Activated naive CD4-positive, alpha-beta T cell treated with anti-CD3 and anti-CD28 coated beads, Interleukin-2, amount 50 U/mL, for 24 hours (primary cell): ENCODE measurements at regions not wholly inside any gene's neighbourhood (a gene's known extent, or its start where the extent isn't known, plus 50 kb on each side); places are given as distances from the start of the nearest gene placed in this dataset.

Source experiments
- H3K27ac Mint-ChIP-seq: one replicate; pipeline ENCODE4 v1.8.0; 2021; ENCODE audit warnings: mild to moderate bottlenecking, mixed read lengths
- H3K27me3 Mint-ChIP-seq: one replicate; pipeline ENCODE4 v1.8.0; 2021; ENCODE audit warnings: mixed read lengths
- H3K36me3 Mint-ChIP-seq: one replicate; pipeline ENCODE4 v1.8.0; 2021; ENCODE audit warnings: mixed read lengths
- H3K4me1 Mint-ChIP-seq: one replicate; pipeline ENCODE4 v1.8.0; 2021; ENCODE audit warnings: mixed read lengths
- H3K4me3 Mint-ChIP-seq: one replicate; pipeline ENCODE4 v1.8.0; 2021; ENCODE audit warnings: mild to moderate bottlenecking, mixed read lengths
- H3K9me3 Mint-ChIP-seq: one replicate; pipeline ENCODE4 v1.8.0; 2021; ENCODE audit warnings: mixed read lengths

GRCh38 chr4:62250100-62250499, 1050.0 kb downstream of the ADGRL3 start:
- no peak overlapping the region for H3K27ac Mint-ChIP-seq
- no peaks in the 10 kb centered on the region for H3K27me3 Mint-ChIP-seq
- H3K9me3 Mint-ChIP-seq, result no peaks in the 10 kb centered on the region
- H3K4me3 Mint-ChIP-seq, result no peak overlapping the region
- H3K36me3 Mint-ChIP-seq, result no peaks in the 10 kb centered on the region
- no peaks in the 10 kb centered on the region for H3K4me1 Mint-ChIP-seq

- H3K4me3 Mint-ChIP-seq, result no peak overlapping the region
- no peaks in the 10 kb centered on the region for H3K36me3 Mint-ChIP-seq
- H3K9me3 Mint-ChIP-seq, result no peaks in the 10 kb centered on the region
- H3K4me1 Mint-ChIP-seq, result no peaks in the 10 kb centered on the region
- H3K27me3 Mint-ChIP-seq, result no peaks in the 10 kb centered on the region
- no peak overlapping the region for H3K27ac Mint-ChIP-seq
Observed at GRCh38 chr4:62243895-62244294, 1043.8 kb downstream of the ADGRL3 start.

- Mint-ChIP-seq H3K9me3 (peaks cover 5% of the 10 kb centered on the region), H3K4me3 (no peak overlapping the region), H3K27ac (no peak overlapping the region), H3K27me3 (no peaks in the 10 kb centered on the region), H3K36me3 (no peaks in the 10 kb centered on the region), H3K4me1 (no peaks in the 10 kb centered on the region)
Observed at GRCh38 chr4:62235911-62236310, 1035.8 kb downstream of the ADGRL3 start.

- Mint-ChIP-seq H3K9me3 (peaks cover 5% of the 10 kb centered on the region), H3K4me3 (no peak overlapping the region), H3K27ac (no peak overlapping the region), H3K27me3 (no peaks in the 10 kb centered on the region), H3K4me1 (no peaks in the 10 kb centered on the region), H3K36me3 (no peaks in the 10 kb centered on the region)
Observed at GRCh38 chr4:62232814-62233213, 1032.7 kb downstream of the ADGRL3 start.

- H3K27ac Mint-ChIP-seq, result no peak overlapping the region
- no peaks in the 10 kb centered on the region for H3K36me3 Mint-ChIP-seq
- no peaks in the 10 kb centered on the region for H3K27me3 Mint-ChIP-seq
- no peak overlapping the region for H3K4me3 Mint-ChIP-seq
- H3K9me3 Mint-ChIP-seq, result peaks cover 5% of the 10 kb centered on the region
- no peaks in the 10 kb centered on the region for H3K4me1 Mint-ChIP-seq
Observed at GRCh38 chr4:62231994-62232393, 1031.9 kb downstream of the ADGRL3 start.

- no peaks in the 10 kb centered on the region for H3K27me3 Mint-ChIP-seq
- no peak overlapping the region for H3K27ac Mint-ChIP-seq
- H3K4me3 Mint-ChIP-seq, result no peak overlapping the region
- H3K4me1 Mint-ChIP-seq, result no peaks in the 10 kb centered on the region
- H3K36me3 Mint-ChIP-seq, result no peaks in the 10 kb centered on the region
- no peaks in the 10 kb centered on the region for H3K9me3 Mint-ChIP-seq
Observed at GRCh38 chr4:62226082-62226481, 1026.0 kb downstream of the ADGRL3 start.

- H3K9me3 Mint-ChIP-seq, result no peaks in the 10 kb centered on the region
- H3K36me3 Mint-ChIP-seq, result no peaks in the 10 kb centered on the region
- H3K27ac Mint-ChIP-seq, result no peak overlapping the region
- H3K4me1 Mint-ChIP-seq, result no peaks in the 10 kb centered on the region
- H3K27me3 Mint-ChIP-seq, result no peaks in the 10 kb centered on the region
- H3K4me3 Mint-ChIP-seq, result no peak overlapping the region
Observed at GRCh38 chr4:62222121-62222520, 1022.0 kb downstream of the ADGRL3 start.

- Mint-ChIP-seq H3K36me3 (no peaks in the 10 kb centered on the region), H3K27ac (no peak overlapping the region), H3K4me3 (no peak overlapping the region)
Observed at GRCh38 chr4:62210486-62210885, 1010.4 kb downstream of the ADGRL3 start.

GRCh38 chr4:62209757-62210485, 1009.8 kb downstream of the ADGRL3 start:
- Mint-ChIP-seq H3K36me3 (no peaks in the 10 kb centered on the region), H3K27me3 (no peaks in the 10 kb centered on the region), H3K4me1 (no peaks in the 10 kb centered on the region), H3K27ac (no peak overlapping the region), H3K4me3 (no peak overlapping the region), H3K9me3 (peaks cover 5% of the 10 kb centered on the region)

More at GRCh38 chr4:62210486-62210885, 1010.4 kb downstream of the ADGRL3 start:
- Mint-ChIP-seq H3K27me3 (no peaks in the 10 kb centered on the region), H3K4me1 (no peaks in the 10 kb centered on the region), H3K9me3 (peaks cover 7% of the 10 kb centered on the region)

GRCh38 chr4:62208921-62209320, 1008.8 kb downstream of the ADGRL3 start:
- Mint-ChIP-seq H3K36me3 (no peaks in the 10 kb centered on the region), H3K27ac (no peak overlapping the region), H3K4me3 (no peak overlapping the region), H3K4me1 (no peaks in the 10 kb centered on the region), H3K9me3 (no peaks in the 10 kb centered on the region), H3K27me3 (no peaks in the 10 kb centered on the region)

GRCh38 chr4:62204136-62204535, 1004.0 kb downstream of the ADGRL3 start:
- no peaks in the 10 kb centered on the region for H3K4me1 Mint-ChIP-seq
- H3K36me3 Mint-ChIP-seq, result no peaks in the 10 kb centered on the region
- H3K27me3 Mint-ChIP-seq, result no peaks in the 10 kb centered on the region
- H3K9me3 Mint-ChIP-seq, result no peaks in the 10 kb centered on the region
- no peak overlapping the region for H3K4me3 Mint-ChIP-seq
- H3K27ac Mint-ChIP-seq, result no peak overlapping the region

- no peaks in the 10 kb centered on the region for H3K4me1 Mint-ChIP-seq
- H3K9me3 Mint-ChIP-seq, result no peaks in the 10 kb centered on the region
- no peaks in the 10 kb centered on the region for H3K27me3 Mint-ChIP-seq
- no peak overlapping the region for H3K27ac Mint-ChIP-seq
- no peaks in the 10 kb centered on the region for H3K36me3 Mint-ChIP-seq
- no peak overlapping the region for H3K4me3 Mint-ChIP-seq
Observed at GRCh38 chr4:62199291-62199810, 999.2 kb downstream of the ADGRL3 start.

GRCh38 chr4:62196338-62196737, 996.2 kb downstream of the ADGRL3 start:
- H3K27me3 Mint-ChIP-seq, result no peaks in the 10 kb centered on the region
- no peak overlapping the region for H3K4me3 Mint-ChIP-seq
- no peaks in the 10 kb centered on the region for H3K36me3 Mint-ChIP-seq
- no peaks in the 10 kb centered on the region for H3K4me1 Mint-ChIP-seq
- no peak overlapping the region for H3K27ac Mint-ChIP-seq
- no peaks in the 10 kb centered on the region for H3K9me3 Mint-ChIP-seq

- no peak overlapping the region for H3K4me3 Mint-ChIP-seq
- peaks cover 6% of the 10 kb centered on the region for H3K9me3 Mint-ChIP-seq
- no peak overlapping the region for H3K27ac Mint-ChIP-seq
- no peaks in the 10 kb centered on the region for H3K36me3 Mint-ChIP-seq
- no peaks in the 10 kb centered on the region for H3K27me3 Mint-ChIP-seq
- no peaks in the 10 kb centered on the region for H3K4me1 Mint-ChIP-seq
Observed at GRCh38 chr4:62194342-62194741, 994.2 kb downstream of the ADGRL3 start.

GRCh38 chr4:62193761-62194160, 993.6 kb downstream of the ADGRL3 start:
- H3K4me3 Mint-ChIP-seq, result no peak overlapping the region

GRCh38 chr4:62191451-62192240, 991.5 kb downstream of the ADGRL3 start:
- Mint-ChIP-seq H3K4me3 (no peak overlapping the region), H3K27ac (no peak overlapping the region), H3K36me3 (no peaks in the 10 kb centered on the region), H3K4me1 (no peaks in the 10 kb centered on the region), H3K9me3 (peaks cover 18% of the 10 kb centered on the region), H3K27me3 (no peaks in the 10 kb centered on the region)

More at GRCh38 chr4:62193761-62194160, 993.6 kb downstream of the ADGRL3 start:
- H3K9me3 Mint-ChIP-seq, result peaks cover 6% of the 10 kb centered on the region
- H3K4me1 Mint-ChIP-seq, result no peaks in the 10 kb centered on the region
- no peaks in the 10 kb centered on the region for H3K27me3 Mint-ChIP-seq
- H3K36me3 Mint-ChIP-seq, result no peaks in the 10 kb centered on the region
- H3K27ac Mint-ChIP-seq, result no peak overlapping the region
